ENCODE measurements at regions not wholly inside any gene's neighbourhood (a gene's known extent, or its start where the extent isn't known, plus 50 kb on each side); places are given as distances from the start of the nearest gene placed in this dataset.
"Not testable (repeated sequence)": the region's sequence is repeated elsewhere in the genome, so short reads cannot be mapped to it uniquely, and the experiment has no call there.

DNA sequence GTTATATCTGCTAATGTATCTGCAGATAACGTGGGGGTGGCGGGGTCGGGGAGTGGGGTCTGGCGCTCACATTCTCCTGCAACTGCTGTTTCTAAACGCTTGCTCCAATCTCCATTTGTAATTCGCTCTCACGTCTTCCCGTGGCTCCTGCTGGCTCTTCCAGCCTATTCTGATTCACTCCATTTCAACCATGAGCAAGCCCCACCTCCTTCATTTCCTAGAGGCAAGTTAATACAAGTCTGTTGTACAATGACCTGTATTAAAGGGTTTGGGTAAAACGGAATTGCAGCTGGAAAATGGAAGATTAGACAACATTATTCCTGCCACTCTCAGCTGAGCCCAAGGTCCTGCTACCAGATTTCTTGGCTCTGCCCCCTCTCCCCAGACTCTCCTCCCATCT is 132.3 kb downstream of the CSNK2A3 start:
- no peak for DNase-seq

DNA sequence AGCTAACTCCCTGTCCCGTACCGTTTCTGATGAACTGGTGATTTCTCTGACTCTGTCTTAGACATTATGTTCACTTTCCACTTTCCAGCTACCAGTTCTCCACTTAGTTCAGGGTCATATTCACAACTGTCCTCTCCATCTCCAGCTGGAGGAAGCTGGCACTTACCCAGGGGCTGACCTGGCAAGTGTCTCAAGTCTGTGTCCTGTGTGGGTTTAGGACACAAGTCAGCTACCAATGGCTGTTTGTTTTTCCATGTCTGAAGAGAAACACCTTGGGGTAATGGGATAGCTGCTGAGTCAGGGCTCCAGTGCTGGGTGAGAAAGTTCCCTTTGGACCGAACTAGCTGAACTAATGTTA is 134.4 kb downstream of the CSNK2A3 start:
- no peak for DNase-seq

DNA sequence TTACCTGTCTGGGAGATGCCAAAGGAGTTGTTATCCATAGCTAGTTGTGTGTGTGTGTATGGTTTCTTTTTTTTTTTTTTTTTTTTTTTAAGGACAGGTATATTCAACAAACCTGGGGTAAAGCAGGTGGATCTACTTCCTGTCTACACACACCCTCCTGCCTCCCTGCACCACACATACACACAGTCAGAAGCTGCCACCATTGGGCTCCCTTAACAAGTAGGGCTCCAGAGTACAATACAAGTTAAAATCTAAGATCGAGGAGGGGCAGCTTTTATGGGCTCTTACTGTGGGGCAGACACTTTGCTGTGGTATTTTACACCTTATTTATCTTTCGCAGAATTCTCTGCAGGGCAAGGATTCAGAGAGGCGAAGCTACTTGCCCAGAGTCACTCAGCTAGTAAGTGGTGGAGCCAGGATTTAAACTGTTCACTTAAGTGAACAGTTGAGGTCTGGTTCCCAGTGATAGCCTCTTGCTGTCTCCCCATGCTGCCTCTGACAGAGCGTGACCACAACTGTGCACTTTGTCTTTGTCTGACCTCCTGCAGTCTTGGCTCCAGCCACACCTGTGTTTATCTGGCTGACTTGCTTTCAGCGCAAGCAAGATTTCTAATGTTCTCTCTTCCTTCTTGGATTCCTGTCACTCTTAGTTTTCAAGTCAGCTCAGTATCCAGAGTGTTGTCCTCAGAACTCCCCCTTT is 135.0 kb downstream of the CSNK2A3 start:
- no peak for DNase-seq

DNA sequence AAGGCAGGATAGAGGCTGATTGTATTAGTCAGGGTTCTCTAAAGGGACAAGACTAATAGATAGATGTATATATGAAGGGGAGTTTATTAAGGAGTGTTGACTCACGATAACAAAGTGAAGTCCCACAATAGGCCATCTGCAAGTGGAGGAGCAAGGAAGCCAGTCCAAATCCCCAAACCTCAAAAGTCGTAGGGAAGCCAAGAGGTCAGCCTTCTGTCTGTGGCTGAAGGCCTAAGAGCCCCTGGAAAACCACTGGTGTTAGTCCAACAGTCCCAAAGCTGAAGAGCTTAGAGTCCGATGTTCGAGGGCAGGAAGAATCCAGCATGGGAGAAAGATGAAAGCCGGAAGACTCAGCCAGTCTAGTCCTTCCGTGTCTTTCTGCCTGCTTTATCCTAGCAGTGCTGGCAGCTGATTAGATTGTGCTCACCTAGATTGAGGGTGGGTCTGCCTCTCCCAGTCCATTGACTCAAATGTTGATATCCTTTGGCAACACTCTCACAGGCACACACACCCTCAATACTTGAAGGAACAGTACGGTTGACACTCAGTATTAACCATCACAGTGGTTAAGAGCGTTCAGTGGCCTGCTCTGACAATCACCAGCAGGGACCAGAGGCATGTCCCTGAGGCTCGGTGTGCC is 135.6 kb downstream of the CSNK2A3 start:
- DNase-seq: no peak

DNA sequence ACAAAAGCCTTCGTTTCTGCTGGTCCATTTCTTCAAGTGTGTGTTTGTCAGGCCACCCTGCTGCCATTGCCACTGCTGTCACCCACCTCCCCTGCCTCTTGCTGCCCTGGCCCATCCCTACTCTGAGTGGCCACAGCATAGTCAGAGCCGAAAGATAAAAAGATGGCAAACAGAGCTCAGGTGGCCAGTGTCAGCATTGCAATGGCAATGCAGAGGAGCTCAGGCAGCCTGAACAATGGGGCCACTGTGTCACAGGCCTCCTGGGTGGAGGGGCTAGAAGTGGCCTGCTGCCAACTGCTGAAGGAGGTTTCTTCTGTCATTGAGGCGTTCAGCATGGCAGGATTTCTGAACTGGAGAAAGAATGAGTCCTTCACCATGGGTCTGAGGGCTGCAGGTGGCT is 137.1 kb downstream of the CSNK2A3 start:
- no peak for DNase-seq

DNA sequence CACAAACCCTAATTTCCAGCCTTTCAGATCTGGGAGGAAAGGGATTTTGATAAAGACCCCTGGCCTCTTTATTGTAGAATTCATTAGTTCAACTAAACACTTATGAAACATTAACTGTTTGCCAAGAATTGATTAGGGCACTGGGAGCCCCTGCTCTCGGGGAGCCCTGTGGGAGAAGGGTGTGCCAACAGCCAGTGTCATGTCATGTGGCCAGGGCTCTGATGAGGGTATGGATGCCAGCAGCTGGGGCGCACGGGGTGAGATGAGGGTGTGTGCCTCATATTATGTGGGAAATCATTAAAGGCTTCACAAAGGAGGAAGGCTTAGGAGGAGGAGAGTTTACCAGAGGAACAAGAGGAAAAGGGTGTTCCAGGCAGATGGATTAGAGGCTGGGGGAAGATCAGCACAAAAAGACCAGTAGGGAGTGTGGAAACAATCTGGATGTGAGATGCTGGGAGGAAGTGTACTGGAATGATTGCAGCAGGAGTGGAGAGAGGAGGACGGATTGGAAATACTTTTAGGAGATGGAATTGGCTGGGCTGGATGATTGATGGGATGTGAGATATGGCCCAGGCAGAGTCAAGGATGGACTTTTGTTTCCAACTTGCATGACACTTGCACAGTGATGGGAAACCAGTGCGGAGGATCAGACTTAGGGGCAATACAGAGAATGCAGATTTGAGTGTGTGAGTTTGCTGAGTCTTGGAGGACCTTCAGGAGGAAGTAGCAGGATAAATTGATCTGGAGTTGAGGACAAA is 137.8 kb downstream of the CSNK2A3 start:
- DNase-seq: no peak

DNA sequence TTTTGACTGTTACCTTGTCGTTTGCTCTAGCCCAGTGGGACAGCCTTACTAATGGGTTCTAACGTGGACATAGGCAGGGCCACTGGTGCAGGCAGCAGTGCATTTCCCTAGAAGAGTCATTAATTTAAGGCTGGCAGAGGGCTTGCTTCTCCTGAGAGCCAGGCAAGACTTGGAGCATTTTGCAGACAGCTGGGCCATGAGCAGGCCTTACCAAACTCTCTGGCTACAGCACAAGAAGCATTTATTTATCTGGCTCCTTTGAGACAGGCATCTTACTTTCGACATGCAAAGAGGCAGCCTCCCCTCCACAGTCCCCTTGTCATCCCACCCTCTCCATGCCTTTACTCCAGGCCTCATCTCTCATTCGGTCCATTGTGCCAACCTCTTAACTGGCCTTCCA is 139.9 kb downstream of the CSNK2A3 start:
- DNase-seq: no peak

DNA sequence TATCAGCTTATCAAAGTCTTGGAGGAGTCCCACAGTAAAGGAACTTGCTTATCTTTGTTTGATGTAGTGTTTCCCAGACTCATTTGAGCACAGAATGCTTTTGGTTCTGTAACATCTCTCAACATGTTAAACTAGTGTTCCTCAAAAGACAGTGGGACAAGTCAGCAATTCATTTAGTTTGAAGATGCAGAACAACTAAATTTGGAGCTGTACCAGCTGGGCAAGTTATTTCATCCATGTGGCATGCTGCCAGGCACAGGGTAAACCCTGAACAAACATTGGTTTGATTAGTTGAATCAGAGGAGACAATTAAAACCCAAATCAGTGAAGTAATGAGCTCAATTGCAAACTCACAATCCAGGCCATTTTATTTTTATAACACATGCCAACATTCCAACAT is 141.2 kb downstream of the CSNK2A3 start:
- DNase-seq: no peak

DNA sequence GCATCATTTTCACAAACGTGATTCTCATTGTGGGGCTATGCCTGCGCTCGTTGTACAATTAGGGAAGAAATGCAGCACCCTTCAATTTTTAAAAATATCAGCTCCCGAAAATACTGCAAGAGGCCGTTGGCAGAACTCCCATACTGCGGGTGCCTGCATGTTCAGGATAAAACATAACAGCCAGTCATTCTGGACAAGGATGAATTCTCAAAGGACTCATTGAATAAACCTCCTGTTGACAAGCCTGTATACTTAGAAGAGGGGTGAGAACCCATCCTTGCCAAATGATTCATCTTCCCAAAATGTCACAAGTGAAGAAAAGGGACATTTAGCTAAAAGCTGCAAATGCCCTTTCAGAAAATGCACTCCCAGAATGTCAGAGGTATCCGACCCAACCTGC is 141.9 kb downstream of the CSNK2A3 start:
- no peak for DNase-seq

DNA sequence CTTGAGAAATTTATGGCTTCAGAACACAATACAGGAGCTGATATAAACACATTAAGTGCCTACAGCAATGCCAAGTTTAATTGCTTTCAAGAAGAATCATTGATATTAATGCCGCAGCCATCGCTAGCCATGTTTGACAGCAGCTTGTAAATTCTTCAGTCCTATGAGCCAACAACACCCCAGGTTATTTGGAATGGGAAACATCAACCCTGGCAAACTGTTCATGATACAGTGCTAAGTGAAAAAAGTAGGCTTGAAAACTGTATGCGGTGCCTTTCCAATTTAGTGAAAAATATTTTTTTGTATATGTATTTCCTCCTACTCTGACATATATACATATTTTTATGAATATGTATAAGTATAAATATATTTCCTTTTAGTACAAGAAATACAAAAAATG is 142.6 kb downstream of the CSNK2A3 start:
- DNase-seq: no peak

DNA sequence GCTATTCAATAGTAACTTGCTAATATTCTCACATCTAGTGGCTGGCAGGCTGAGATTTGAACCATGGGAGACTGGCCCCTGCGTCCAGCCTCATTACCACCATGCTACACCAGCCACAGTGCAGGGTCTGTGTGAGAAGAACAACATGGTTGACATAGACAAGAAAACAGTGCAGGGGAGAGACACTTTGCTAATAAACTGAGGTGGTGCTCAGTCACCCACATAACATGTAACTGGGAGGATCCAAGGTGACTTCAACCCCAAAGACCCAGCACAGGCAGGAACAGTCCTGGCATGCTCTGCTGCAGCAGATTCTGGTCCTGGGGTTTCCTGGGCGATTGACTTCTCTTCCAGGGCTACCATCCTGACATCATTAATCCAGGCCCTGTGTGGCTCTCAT is 143.1 kb downstream of the CSNK2A3 start:
- no peak for DNase-seq

DNA sequence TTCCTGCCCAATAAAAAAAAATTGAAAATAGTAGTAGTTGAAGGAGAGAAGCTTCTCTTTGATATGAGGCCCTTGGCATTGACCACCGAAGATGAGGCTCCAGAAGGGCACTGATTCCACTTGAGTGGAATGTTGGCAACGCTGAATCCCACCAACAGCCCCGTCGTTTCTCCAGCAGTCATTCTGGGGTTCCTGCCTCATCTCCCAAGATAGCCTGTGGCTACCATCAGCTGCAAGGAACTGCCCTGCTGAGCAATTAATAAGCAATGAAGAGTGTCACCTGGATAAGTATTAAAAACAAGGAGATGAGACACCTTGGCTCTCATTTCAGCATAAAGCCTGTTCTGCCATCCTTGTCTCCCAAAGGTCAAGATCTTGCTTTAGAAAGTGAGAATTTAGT is 144.1 kb downstream of the CSNK2A3 start:
- DNase-seq: no peak

DNA sequence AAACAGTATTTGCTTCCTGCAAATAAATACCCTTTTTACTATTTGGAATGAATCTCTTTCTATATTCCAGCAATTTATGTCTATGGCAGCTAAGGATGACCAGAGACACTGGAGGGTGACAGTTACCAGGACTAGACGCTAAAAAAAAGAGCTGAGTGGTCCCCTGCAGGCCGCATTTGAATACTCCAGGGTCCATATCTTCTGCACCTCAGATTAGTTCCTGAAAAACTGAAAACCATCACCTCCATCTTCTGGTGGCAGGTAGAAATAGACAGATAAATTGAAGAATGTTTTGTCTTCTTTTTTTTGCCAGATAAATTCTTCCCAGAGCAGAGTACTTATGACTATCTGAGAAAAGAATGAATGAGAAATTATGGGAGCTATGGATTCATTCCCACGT is 145.6 kb downstream of the CSNK2A3 start:
- DNase-seq: no peak

DNA sequence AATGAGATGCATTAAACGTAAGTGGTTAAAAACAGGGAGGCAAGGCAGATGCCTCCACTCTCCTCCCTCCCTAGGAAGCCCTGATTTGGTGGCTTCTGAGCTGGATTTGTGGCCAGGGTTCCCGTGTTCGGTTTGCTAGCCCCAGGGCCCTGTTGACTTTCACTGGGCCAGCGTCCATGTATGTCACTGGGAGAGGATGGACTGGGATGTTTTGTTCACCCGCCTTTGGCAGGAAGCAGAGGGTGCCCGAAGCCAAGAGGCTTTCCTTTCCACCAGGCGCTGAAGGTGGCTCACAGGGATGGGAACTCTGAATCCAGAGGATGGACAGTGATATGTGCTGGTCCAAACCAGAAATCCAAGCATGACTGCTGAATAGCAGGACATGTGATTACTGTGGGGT is 146.6 kb downstream of the CSNK2A3 start:
- DNase-seq: no peak

DNA sequence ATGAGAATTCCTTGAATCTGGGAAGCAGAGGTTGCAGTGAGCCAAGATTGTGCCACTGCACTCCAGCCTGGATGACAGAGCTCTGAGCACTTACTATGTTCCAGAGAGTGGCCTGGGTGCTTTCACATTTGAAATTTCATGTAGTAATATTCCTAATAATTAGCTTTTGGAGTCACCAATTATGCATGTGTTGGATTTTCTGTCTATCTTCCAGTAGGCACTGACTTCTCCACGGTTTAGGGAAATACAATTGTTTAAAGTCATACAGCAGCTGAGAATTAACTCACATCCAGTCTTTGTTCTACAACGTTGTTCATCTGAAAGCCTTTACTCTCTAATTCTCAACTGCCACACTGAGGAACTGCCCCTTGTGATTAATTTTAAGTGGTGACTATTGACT is 150.2 kb downstream of the CSNK2A3 start:
- DNase-seq: no peak

DNA sequence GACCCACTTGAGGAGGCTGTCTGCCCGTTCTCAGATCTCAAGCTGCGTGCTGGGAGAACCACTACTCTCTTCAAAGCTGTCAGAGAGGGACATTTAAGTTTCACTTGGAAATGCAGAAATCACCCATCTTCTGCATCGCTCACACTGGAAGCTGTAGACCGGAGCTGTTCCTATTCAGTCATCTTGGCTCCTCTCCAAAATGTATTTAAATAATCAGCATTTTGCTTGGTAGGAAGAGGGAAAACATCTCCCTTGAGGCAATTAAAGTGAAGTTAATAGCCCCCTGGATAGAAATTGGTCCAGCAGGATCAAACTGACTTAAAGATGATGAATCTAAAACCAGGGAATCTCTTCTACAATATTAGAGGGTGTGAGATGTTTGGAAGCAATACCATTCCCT is 151.7 kb downstream of the CSNK2A3 start:
- not testable (repeated sequence) for DNase-seq

DNA sequence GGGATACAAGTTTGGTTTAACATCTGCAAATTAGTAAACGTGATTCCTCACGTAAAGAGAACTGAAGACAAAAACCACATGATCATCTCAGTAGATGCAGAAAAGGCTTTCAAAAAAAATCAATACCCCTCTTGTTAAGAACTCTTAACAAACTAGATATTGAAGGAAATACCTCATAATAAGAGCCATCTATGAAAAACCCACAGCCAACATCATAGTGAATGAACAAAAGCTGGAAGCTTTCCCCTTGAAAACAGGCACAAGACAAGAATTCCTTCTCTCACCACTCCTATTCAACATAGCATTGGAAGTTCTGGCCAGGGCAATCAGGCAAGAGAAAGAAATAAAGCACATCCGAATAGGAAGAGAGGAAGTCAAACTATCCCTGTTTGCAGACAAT is 160.5 kb downstream of the CSNK2A3 start:
- DNase-seq: no peak

DNA sequence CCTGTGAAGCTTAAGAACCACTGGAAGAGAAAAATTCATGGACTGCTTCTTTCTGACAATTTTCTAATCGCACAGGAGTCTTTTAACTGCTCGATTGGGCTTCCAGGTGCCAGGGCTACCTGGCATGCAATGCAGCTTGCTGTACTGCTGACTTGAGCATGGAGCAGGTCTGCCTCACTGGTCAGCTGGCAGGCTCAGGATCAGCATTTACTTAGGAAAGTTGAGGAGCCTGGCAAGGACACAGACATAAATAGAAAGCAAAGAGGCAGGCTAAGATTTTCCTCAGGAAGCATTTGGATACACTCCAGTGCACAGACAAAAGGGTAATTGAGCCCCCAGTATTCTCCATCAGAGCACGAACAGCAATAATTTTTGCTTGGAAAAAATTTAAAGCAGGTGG is 163.5 kb downstream of the CSNK2A3 start:
- no peak for DNase-seq

DNA sequence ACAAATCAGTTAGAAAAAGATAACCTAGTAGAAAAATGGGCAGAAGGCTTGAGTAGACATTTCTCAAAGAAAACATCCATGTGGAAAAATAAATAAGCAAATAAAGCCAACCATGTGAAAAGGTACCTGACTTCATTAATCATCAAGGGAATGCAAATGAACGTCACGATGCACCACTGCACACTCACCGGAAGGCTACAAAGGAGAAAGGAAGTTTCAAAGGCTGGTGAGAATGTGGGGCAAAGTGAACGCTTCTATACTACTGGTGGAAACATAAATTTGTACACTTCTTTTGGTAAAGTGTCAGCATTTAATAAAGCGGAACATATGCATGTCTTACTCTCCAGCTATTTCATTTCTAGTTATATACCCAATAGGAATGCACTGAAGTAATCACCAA is 166.8 kb downstream of the CSNK2A3 start:
- DNase-seq: no peak

DNA sequence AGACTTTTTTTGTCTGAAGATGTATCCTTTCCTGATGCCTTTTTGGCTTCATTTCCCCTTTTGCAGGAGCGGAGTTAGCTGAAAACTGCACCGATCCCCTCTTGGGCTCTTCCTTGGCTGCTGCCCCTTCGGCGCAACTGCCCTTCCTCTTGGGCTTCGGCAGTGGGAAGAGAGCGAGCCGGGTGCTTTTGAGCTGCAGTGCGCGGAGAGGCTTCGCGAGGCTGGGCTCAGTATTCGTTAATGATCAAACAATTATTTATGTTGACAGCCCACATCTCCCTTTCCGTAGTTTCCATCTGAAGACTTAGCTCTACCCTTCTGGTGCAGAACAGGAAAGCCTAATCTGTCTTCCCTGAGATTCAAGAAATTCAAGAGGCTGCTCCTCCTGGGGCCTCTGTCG is 170.8 kb downstream of the CSNK2A3 start:
- no peak for DNase-seq

DNA sequence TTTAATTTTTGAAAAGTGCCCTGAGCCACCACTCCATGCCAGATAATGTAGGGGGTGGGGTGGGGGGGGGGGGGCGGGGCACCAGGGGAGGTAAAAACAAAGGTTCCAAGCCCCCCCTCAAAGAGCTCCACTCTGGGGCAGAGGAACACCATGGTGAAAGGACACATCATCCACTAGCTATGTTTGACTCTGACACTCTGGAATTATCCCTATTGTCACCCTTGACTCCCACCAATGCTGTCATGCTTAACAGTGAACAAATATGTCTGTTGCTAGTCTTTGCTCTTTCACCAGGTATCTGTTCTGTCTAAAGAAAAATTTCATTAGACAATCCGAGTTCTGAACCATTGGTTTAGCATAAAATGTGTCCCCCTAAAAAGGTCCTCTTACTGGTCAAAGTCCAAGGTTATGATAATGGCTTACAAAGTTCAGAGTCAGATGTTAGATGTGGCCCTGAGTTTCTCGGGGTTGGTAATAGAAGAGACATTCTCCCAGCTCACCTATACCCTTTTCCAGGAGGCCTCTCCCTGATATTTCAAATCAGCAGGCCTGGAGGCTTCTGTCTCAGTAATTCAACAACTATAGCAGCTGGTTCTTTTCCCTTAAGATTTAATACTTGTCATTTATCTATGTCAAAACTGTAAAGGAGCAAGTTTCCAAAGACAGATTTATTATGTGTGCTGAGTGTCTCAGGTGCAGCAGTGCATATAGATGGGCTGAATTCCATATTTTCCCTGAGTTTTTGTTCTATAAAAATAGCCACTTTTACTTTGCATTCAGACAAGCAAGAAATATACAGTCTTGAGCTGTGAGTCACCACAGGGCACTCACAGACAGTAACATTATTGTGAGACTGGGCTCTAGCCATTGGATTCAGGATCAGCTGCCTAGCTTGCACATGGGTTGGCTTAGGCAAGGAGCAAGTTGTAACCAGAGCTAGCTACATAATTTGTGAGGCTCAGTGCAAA is 174.1 kb downstream of the CSNK2A3 start:
- DNase-seq: no peak

DNA sequence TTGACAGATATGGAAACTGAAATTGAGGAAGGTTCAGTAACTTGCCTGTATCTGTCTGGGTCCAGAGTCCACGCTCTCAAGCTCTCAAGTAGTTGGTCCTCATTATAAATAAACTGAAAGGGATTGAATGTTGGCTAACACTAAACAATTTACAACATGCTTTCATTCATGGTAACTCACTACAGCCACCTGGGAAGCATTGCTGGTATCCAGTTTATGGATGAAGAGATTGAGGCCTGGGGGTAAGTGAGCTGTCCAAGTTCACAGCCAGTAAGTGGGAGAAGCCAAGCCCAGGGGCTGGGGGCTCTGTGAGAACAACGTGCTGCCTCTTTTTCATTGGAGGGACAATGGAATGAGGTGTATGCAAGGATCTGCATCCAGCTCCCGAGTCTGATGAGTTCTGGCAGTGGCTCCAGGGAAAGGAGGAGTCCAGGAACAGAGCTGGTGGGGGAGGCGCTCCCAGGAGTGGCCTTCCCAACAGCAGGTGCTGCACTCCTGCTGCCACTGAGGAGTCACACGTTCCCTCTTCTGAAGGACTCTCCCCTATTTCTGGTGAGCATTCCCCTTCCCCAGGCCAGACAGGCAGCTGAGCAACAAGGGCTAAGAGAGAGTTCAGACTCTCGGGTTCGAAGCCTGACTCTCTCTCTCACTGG is 175.8 kb downstream of the CSNK2A3 start:
- no peak for DNase-seq

Data from suppressor macrophage treated with lipopolysaccharide for 1 hour (primary cell).